HG03558 (cell line): ENCODE measurements at regions not wholly inside any gene's neighbourhood (a gene's known extent, or its start where the extent isn't known, plus 50 kb on each side); places are given as distances from the start of the nearest gene placed in this dataset.
"Not testable (repeated sequence)": the region's sequence is repeated elsewhere in the genome, so short reads cannot be mapped to it uniquely, and the experiment has no call there.

Experiments used
- ATAC-seq: cut with Tn5 transposase; IDR thresholded peaks from one replicate; pipeline ENCODE4 v1.9.1; 2021; ENCODE audit warnings: moderate number of reproducible peaks; ENCODE audit not compliant: unreplicated experiment; ENCODE audit errors: extremely low read depth

- ATAC-seq = no peak
Measured at GRCh38 chr5:28463728-28464127, 1425.3 kb upstream of the CDH9 start.

GRCh38 chr5:28451483-28451882 lies 1413.1 kb upstream of the CDH9 start:
- no peak for ATAC-seq

GRCh38 chr5:28450997-28451396 lies 1412.6 kb upstream of the CDH9 start:
- no peak for ATAC-seq

- ATAC-seq = no peak
Measured at GRCh38 chr5:28448791-28449190, 1410.4 kb upstream of the CDH9 start.

GRCh38 chr5:28430565-28431178 lies 1392.3 kb upstream of the CDH9 start:
- no peak for ATAC-seq

GRCh38 chr5:28421141-28421540 lies 1382.8 kb upstream of the CDH9 start:
- ATAC-seq = no peak

GRCh38 chr5:28415791-28416443 lies 1377.5 kb upstream of the CDH9 start:
- ATAC-seq = no peak

GRCh38 chr5:28414619-28415018 lies 1376.2 kb upstream of the CDH9 start:
- no peak for ATAC-seq

GRCh38 chr5:28408651-28409050 lies 1370.3 kb upstream of the CDH9 start:
- no peak for ATAC-seq

GRCh38 chr5:28408186-28408585 lies 1369.8 kb upstream of the CDH9 start:
- ATAC-seq = no peak

- no peak for ATAC-seq
Measured at GRCh38 chr5:28404363-28405071, 1366.1 kb upstream of the CDH9 start.

GRCh38 chr5:28403846-28404245 lies 1365.5 kb upstream of the CDH9 start:
- ATAC-seq = no peak

GRCh38 chr5:28402590-28403301 lies 1364.4 kb upstream of the CDH9 start:
- no peak for ATAC-seq

GRCh38 chr5:28400076-28400475 lies 1361.7 kb upstream of the CDH9 start:
- ATAC-seq = no peak

- no peak for ATAC-seq
Measured at GRCh38 chr5:28399211-28399610, 1360.8 kb upstream of the CDH9 start.

- ATAC-seq = no peak
Measured at GRCh38 chr5:28398185-28398584, 1359.8 kb upstream of the CDH9 start.

GRCh38 chr5:28397502-28397941 lies 1359.1 kb upstream of the CDH9 start:
- ATAC-seq = no peak

GRCh38 chr5:28391277-28391676 lies 1352.9 kb upstream of the CDH9 start:
- no peak for ATAC-seq

GRCh38 chr5:28390341-28390740 lies 1352.0 kb upstream of the CDH9 start:
- no peak for ATAC-seq

- ATAC-seq = not testable (repeated sequence)
Measured at GRCh38 chr5:28389727-28390126, 1351.3 kb upstream of the CDH9 start.

GRCh38 chr5:28388428-28388827 lies 1350.0 kb upstream of the CDH9 start:
- no peak for ATAC-seq
